Activated naive CD8-positive, alpha-beta T cell (primary cell): ENCODE measurements at regions not wholly inside any gene's neighbourhood (a gene's known extent, or its start where the extent isn't known, plus 50 kb on each side); places are given as distances from the start of the nearest gene placed in this dataset.
"Not testable (repeated sequence)": the region's sequence is repeated elsewhere in the genome, so short reads cannot be mapped to it uniquely, and the experiment has no call there.

Experiments
- H3K27ac Mint-ChIP-seq: one replicate; pipeline ENCODE4 v1.8.0; 2021; ENCODE audit warnings: mixed read lengths
- H3K27me3 Mint-ChIP-seq: one replicate; pipeline ENCODE4 v1.8.0; 2021; ENCODE audit warnings: mixed read lengths
- H3K36me3 Mint-ChIP-seq: one replicate; pipeline ENCODE4 v1.8.0; 2021; ENCODE audit warnings: mixed read lengths
- H3K4me1 Mint-ChIP-seq: one replicate; pipeline ENCODE4 v1.8.0; 2021; ENCODE audit warnings: low read depth, mixed read lengths
- H3K4me3 Mint-ChIP-seq: one replicate; pipeline ENCODE4 v1.8.0; 2021; ENCODE audit warnings: mild to moderate bottlenecking, mixed read lengths
- H3K9me3 Mint-ChIP-seq: one replicate; pipeline ENCODE4 v1.8.0; 2021; ENCODE audit warnings: low read depth, mixed read lengths

DNA sequence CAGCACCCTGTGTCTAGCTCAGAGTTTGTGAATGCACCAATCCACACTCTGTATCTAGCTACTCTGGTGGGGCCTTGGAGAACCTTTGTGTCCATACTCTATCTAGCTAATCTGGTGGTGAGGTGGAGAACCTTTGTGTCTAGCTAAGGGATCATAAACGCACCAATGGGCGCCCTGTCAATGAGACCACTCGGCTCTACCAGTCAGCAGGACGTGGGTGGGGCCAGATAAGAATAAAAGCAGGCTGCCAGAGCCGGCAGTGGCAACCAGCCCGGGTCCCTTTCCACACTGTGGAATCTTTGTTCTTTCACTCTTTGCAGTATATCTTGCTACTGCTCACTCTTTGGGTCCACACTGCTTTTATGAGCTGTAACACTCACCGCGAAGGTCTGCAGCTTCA, 699.7 kb downstream of the CDH18 start:
- H3K27ac Mint-ChIP-seq, H3K4me1 Mint-ChIP-seq, H3K4me3 Mint-ChIP-seq, H3K9me3 Mint-ChIP-seq, H3K27me3 Mint-ChIP-seq, H3K36me3 Mint-ChIP-seq: not testable (repeated sequence)

DNA sequence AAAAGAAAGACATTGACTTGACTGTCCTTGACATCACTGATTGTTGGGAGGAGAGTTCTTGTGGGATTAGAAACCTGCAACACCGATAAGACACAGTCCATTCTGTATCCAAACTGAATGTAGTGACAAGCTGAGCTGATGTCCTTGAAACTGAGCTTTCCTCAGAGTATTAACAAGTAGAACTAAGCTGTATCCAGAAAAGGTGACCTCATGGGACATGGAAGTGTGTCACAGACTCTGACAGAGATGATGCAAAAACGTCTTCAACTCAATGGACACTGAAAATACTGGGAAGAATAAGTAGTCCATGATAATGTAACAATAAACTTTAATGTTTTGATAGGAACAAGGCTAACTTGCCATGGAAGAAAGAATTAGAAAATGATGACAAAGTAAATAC, 690.1 kb downstream of the CDH18 start:
- Mint-ChIP-seq H3K27ac (no peak overlapping the region), H3K36me3 (no peaks in the 10 kb centered on the region), H3K4me3 (no peak overlapping the region), H3K4me1 (no peaks in the 10 kb centered on the region), H3K9me3 (peaks cover 20% of the 10 kb centered on the region), H3K27me3 (no peaks in the 10 kb centered on the region)

DNA sequence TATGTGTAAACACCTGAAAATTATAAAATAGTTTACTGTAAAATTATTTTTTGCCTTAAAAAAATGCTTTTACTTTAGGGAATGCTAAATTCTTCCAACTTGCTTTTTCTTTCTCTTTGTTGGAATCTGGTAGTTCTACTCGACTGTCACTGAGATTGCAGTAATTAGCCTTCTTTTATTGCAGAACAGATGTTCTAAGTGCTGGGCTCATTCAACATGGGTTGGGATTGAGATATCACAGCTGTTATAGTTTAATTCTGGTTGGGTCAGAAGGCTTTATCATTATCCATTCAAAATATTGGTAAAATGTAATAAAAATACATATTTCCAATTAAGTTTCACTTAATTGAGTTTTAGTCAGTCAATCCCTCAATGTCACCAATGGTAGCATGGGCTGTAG, 686.7 kb downstream of the CDH18 start:
- Mint-ChIP-seq H3K4me3 (no peak overlapping the region), H3K27me3 (no peaks in the 10 kb centered on the region), H3K4me1 (no peaks in the 10 kb centered on the region), H3K36me3 (no peaks in the 10 kb centered on the region), H3K27ac (no peak overlapping the region), H3K9me3 (peaks cover 7% of the 10 kb centered on the region)

DNA sequence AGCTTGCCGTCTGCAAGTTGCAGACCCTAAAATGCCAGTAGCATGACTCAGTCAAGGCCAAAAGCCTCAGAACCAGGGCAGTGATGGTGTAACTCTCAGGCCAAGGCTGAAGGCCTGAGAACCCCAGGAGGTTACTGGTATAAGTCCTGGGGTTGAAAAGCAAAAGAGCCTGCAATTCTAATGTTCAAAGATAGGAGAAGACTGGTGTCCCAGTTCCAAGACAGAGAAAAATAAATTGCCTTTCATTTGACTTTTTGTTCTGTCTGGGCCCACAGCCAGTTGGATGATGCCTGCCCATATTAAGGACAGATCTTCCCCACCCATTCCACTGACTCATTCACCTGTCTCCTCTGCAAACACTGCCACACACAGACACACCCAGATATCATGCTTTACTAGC, 673.2 kb downstream of the CDH18 start:
- peaks cover 29% of the 10 kb centered on the region for H3K9me3 Mint-ChIP-seq
- no peak overlapping the region for H3K4me3 Mint-ChIP-seq
- no peaks in the 10 kb centered on the region for H3K36me3 Mint-ChIP-seq
- H3K4me1 Mint-ChIP-seq, result no peaks in the 10 kb centered on the region
- H3K27ac Mint-ChIP-seq, result no peak overlapping the region
- no peaks in the 10 kb centered on the region for H3K27me3 Mint-ChIP-seq

DNA sequence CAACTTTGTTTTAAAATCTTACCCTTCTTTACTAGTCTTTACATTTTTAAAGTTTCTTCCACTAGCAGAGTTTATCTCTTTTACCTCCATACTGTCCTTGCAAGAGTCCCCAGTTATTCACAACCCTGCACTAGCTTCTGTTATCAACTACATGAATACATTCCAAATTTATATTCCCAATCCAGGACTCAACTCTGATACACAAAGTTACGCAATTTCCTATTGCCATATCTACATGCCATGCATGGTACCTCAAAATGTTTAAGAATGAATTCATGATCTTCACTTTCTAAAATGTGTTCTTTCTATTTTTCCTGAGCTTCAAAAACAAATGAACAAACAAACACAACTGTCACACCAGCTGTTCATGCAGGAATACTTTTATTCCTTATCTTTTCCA, 668.7 kb downstream of the CDH18 start:
- H3K4me1 Mint-ChIP-seq, result no peaks in the 10 kb centered on the region
- no peaks in the 10 kb centered on the region for H3K36me3 Mint-ChIP-seq
- H3K27ac Mint-ChIP-seq, result no peak overlapping the region
- H3K9me3 Mint-ChIP-seq, result peaks cover 16% of the 10 kb centered on the region
- no peak overlapping the region for H3K4me3 Mint-ChIP-seq
- H3K27me3 Mint-ChIP-seq, result no peaks in the 10 kb centered on the region

DNA sequence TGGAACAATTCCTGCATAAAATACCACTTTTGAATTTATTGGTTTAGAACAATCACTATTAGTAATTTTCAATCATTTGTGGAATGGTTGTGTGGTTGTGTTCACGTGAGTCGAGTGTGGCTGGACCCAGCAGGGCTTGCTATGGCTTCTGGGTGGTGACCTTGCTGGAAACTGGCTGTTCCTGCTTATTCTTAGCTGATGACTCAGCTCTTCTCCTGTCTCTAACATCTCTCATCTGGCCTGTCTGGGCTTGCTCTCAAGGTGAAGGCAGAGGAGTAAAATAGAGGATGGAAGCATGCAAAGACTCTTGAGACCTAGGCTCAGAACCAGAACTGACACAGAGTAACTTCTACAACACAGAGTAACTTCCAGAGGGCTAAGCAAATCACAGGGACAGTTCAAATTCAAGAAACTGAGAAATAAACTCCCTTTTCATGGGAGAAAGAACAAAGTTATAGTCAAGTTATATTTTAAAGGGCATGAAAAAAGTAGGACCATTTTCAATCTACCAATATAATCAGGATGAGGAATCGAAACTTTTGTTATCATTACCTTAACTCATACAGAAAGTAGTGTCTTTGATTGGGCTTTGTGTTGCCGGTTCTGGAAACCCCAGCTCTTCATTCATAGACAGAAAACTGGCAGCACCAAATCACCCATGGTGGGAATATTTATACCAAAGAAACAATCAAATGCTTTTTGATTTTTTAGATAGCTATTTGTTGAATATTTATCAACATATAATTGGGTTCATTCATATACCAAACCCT, 665.1 kb downstream of the CDH18 start:
- Mint-ChIP-seq H3K27me3 (no peaks in the 10 kb centered on the region), H3K9me3 (peaks cover 14% of the 10 kb centered on the region), H3K27ac (no peak overlapping the region), H3K4me3 (no peak overlapping the region), H3K36me3 (no peaks in the 10 kb centered on the region), H3K4me1 (no peaks in the 10 kb centered on the region)

DNA sequence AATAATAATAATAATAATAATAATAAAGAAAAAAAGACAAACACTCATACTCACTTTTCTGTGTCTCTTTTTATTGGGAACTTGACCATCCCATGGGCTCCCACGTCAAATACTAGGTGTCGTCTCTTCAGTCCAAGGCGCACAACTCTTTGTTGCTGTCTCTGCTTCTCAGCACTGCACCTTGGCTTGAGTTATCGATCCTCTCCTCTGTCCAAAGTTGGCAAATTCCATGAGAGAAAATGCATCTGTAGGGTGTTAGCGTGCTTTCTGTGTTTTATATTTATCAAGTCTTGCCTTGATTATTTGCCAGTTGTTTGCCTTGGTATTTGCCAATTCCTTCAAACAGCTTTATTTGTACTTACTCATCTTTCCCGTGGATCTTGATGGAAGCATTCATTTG, 653.7 kb downstream of the CDH18 start:
- H3K4me1 Mint-ChIP-seq, result no peaks in the 10 kb centered on the region
- no peaks in the 10 kb centered on the region for H3K36me3 Mint-ChIP-seq
- H3K9me3 Mint-ChIP-seq, result peaks cover 17% of the 10 kb centered on the region
- no peak overlapping the region for H3K4me3 Mint-ChIP-seq
- no peaks in the 10 kb centered on the region for H3K27me3 Mint-ChIP-seq
- no peak overlapping the region for H3K27ac Mint-ChIP-seq

DNA sequence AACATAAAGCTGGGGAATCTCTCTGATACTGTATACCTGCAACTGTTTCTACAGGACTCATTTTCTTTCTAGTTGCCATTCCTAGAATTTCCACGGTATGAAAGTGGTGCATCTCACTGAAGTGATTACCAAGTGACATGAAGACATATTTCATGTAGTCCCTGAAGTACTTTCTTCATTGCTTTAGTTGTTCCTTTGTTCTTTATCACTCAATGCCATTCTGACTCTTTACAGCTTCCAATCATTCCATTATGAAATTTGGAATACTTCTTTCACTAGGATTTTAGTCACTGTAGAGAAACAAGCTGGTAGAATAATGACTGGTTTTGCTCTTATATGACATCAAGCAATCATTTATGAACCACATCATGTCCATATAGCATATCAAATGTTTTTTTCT, 645.1 kb downstream of the CDH18 start:
- Mint-ChIP-seq H3K27me3 (no peaks in the 10 kb centered on the region), H3K9me3 (peaks cover 25% of the 10 kb centered on the region), H3K4me1 (no peaks in the 10 kb centered on the region), H3K27ac (no peak overlapping the region), H3K4me3 (no peak overlapping the region), H3K36me3 (no peaks in the 10 kb centered on the region)

DNA sequence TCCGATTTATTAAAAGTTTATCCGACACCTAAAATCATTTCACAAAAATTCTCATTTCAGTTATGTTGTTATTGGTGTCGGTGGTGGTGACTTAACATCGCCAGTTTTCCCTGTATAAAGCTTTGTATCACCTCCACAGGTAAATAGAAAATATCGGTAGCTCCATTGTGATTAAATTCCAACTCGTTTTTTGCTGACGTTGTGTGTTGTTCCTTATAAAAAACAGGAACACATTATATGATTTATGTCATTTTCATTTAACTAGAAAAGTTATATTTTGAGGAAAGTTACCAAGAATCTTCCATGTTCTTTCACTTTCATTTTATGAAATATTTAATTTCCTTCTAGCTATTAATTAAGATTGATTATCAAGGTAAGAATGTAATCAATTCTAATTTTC, 635.9 kb downstream of the CDH18 start:
- Mint-ChIP-seq H3K4me1 (no peaks in the 10 kb centered on the region), H3K4me3 (no peak overlapping the region), H3K36me3 (no peaks in the 10 kb centered on the region), H3K27ac (no peak overlapping the region), H3K27me3 (no peaks in the 10 kb centered on the region), H3K9me3 (peaks cover 10% of the 10 kb centered on the region)

DNA sequence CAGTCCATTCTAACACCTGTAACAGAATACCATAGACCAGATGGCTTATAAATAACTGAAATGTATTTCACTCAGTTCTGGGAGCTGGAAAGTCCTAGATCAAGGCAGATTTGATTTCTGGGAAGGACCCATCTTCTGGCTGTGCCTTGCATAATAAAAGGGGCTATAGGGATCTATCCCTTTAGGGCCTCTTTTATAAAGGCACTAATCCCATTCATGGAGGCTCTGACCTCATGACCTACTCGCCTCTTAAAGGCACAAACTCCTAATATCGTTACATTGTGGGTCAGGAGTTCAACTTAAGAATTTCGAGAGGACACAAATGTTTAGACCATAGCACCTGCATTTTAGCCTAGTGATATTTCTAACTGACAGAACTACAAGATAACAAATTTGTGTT, 619.0 kb downstream of the CDH18 start:
- Mint-ChIP-seq H3K27ac (no peak overlapping the region), H3K4me1 (no peaks in the 10 kb centered on the region), H3K9me3 (peaks cover 14% of the 10 kb centered on the region), H3K27me3 (no peaks in the 10 kb centered on the region), H3K36me3 (no peaks in the 10 kb centered on the region), H3K4me3 (no peak overlapping the region)

DNA sequence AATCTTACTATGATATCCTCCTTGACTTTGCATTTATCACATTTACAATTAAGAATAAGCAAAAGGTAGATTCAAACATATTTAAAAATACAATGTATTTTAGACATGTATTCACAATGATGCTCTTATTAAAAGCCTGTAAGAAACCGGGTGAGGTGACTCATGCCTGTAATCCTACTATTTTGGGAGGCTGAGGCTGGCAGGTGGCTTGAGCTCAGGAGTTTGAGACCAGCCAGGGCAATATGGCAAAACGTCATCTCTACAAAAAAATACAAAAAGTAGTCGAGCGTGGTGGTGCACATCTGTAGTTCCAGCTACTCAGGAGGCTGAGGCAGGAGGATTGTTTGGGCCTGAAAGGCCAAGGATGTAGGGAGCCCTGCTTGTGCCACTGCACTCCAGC, 618.4 kb downstream of the CDH18 start:
- no peak overlapping the region for H3K4me3 Mint-ChIP-seq
- peaks cover 14% of the 10 kb centered on the region for H3K9me3 Mint-ChIP-seq
- no peaks in the 10 kb centered on the region for H3K36me3 Mint-ChIP-seq
- no peak overlapping the region for H3K27ac Mint-ChIP-seq
- H3K4me1 Mint-ChIP-seq, result no peaks in the 10 kb centered on the region
- no peaks in the 10 kb centered on the region for H3K27me3 Mint-ChIP-seq

DNA sequence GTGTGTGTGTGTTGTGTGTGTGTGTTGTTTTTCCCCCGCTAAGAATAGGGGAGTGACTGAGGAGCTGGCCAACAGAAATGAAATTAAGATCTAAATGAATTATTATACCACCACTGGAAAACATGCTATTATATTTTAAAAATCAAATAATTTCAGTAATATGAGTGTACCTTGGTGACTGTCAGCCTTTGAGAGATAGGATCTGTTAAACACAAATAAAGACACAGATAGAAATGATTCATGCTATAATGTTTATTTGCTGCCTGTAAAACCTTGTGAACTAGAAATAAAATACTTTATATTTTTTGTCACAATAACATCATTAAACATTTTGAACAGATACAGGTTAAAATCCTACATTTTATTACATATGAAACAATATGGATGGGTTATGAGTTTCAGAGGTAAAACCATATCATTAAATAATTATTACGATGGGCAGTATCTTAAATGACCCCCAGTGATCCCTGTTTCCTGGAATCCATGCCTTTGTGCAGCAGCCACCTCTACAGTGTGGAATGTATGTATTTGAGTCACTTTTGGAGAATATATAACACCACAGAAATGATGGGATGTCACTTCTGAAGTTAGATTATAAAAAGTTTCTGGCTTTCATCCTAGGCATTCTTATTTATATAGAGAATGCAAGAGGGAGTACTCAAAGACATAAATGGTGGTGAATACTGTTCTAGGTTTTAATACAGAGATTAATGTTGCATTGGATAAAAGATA, 617.2 kb downstream of the CDH18 start:
- Mint-ChIP-seq H3K4me3 (no peak overlapping the region), H3K27ac (no peak overlapping the region), H3K9me3 (peaks cover 14% of the 10 kb centered on the region), H3K36me3 (no peaks in the 10 kb centered on the region), H3K27me3 (no peaks in the 10 kb centered on the region), H3K4me1 (no peaks in the 10 kb centered on the region)

DNA sequence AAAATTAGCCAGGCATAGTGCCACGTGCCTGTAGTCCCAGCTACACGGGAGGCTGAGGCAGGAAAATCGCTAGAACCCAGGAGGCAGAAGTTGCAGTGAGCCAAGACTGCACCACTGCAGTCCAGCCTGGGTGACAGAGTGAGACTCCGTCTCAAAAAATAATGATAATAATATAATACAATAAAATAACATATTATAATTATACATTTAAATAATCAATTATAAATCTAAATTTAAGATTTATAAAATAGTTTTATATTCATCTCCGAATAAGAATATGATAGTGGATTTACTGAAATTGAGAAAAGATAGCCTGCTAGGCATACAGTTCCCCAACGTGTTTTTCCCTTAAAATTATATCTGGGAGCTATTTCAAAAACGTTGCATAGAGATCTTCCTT, 599.6 kb downstream of the CDH18 start:
- Mint-ChIP-seq H3K9me3 (peaks cover 20% of the 10 kb centered on the region), H3K4me3 (no peak overlapping the region), H3K27me3 (no peaks in the 10 kb centered on the region), H3K4me1 (no peaks in the 10 kb centered on the region), H3K36me3 (no peaks in the 10 kb centered on the region), H3K27ac (no peak overlapping the region)

DNA sequence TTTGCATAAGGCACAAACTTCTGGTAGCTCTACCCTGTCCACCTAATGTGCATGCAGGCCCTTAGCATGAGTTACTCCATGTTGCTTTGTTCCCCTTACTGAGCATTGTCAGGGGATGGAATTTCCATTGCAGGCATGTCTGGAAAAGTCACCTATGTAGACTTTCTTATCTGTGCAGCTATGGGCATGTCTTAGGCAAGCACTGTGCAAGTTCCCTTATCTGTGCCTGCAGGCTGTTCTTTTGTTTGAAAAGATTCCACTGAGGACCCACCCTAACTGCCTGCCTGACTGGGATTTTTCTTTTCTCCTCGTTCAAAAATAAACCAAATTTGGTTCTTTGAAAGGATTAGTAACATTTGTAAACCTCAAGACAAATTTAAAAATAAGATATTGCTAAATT, 587.0 kb downstream of the CDH18 start:
- H3K4me1 Mint-ChIP-seq, result no peaks in the 10 kb centered on the region
- H3K36me3 Mint-ChIP-seq, result no peaks in the 10 kb centered on the region
- H3K9me3 Mint-ChIP-seq, result peaks cover 6% of the 10 kb centered on the region
- no peak overlapping the region for H3K4me3 Mint-ChIP-seq
- no peak overlapping the region for H3K27ac Mint-ChIP-seq
- H3K27me3 Mint-ChIP-seq, result no peaks in the 10 kb centered on the region

DNA sequence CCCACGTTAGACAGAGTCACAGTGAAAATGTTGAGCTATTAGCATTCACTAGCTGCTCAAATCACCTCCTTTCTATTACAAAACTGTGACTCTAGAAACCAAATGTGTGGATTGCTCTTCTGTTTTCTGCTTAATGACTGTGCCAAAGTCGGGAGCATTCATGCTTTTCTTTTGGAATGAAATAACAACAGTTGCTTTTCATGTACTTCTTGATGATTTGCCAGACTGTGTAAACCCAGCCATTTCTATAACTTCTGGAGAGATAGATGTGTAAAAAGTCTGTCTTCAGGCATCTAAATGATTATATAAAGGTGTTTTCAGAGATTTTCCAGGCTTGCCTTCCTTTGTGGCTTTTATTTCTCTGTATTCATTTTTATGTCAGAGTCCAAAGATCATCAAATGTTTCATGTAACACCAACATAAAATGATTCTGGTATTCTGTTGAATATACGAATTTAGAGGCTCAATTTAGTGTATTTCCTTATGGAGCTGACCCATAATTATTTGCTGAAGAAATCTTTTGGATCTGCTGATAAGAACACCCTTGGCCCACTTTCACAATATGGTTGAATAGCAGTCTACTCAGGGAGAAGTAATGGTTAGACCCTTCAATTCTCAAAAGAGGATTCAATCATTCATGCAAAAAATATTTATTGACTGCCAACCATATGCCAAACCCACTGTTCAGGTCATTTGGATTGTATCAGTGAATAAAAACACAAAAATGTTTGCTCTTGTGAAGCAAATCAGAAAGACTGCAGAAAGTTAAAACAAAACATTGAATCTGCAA, 581.2 kb downstream of the CDH18 start:
- Mint-ChIP-seq H3K4me3 (no peak overlapping the region), H3K4me1 (no peaks in the 10 kb centered on the region), H3K36me3 (no peaks in the 10 kb centered on the region), H3K27me3 (no peaks in the 10 kb centered on the region), H3K27ac (no peak overlapping the region), H3K9me3 (peaks cover 19% of the 10 kb centered on the region)
